ENCODE measurements at regions not wholly inside any gene's neighbourhood (a gene's known extent, or its start where the extent isn't known, plus 50 kb on each side); places are given as distances from the start of the nearest gene placed in this dataset.

DNA sequence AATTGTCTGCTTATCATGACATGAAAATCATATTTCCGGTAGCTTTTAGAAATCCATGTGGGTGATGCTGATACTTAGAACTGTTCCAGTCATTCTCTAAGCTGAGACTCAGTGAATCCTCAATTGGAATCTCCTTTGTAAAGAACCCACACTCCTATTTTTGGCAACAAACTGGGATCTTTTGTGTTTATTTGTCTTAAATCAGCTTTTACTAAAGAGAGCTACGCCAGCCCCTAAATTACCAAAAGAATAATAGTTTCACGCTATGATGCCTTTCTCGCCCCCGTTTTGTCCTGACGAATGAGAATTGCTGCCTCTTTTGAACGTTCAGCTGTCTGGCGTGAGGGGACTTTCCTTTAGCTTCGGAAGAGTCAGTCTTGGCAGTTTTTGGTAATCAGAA is 195.9 kb downstream of the SHOX start:
- Histone ChIP-seq H3K4me2 (ENCODE audit: low read depth, low read length) (no peak overlapping the region), H3K4me3 (ENCODE audit: insufficient read depth, low read depth, low read length) (no peak overlapping the region), H2AK5ac (ENCODE audit: low read depth, low read length) (no peak overlapping the region), H3K27ac (ENCODE audit: insufficient read depth, low read length) (no peak overlapping the region), H2BK20ac (ENCODE audit: low read depth, low read length) (no peak overlapping the region), H4K91ac (ENCODE audit: insufficient read depth, low read depth, low read length) (no peak overlapping the region), H3K9ac (ENCODE audit: low read depth, low read length) (no peak overlapping the region), H3K9me1 (ENCODE audit: insufficient read depth, low read length) (no peaks in the 10 kb centered on the region), H3K36me3 (ENCODE audit: control insufficient read depth, insufficient read depth, low read length) (no peaks in the 10 kb centered on the region), H4K5ac (ENCODE audit: low read depth, low read length) (no peak overlapping the region), H2AFZ (replicated peaks; ENCODE audit: low read length, poor library complexity) (no peak overlapping the region), H3K18ac (ENCODE audit: low read depth, low read length) (no peak overlapping the region), H3K23ac (ENCODE audit: low read depth, low read length) (no peak overlapping the region), H3K79me1 (ENCODE audit: low read depth in 1 of 2, low read length in 2 of 2) (no peaks in the 10 kb centered on the region), H2BK15ac (ENCODE audit: low read depth, low read length) (no peak overlapping the region), H3K4ac (ENCODE audit: low read depth, low read length) (no peak overlapping the region), H2BK5ac (ENCODE audit: low read depth, low read length, poor library complexity, severe bottlenecking) (no peak overlapping the region), H2AK9ac (replicated peaks; ENCODE audit: low read depth, low read length, poor library complexity) (no peak overlapping the region), H3K14ac (replicated peaks; ENCODE audit: low read depth, low read length) (no peak overlapping the region), H2BK120ac (ENCODE audit: low read depth, low read length) (no peak overlapping the region), H3K9me3 (ENCODE audit: control insufficient read depth, insufficient read depth, low read length) (peaks cover 8% of the 10 kb centered on the region), H4K8ac (ENCODE audit: low read depth in 2 of 2, low read length in 2 of 2) (no peak overlapping the region), H3K56ac (ENCODE audit: extremely low read depth, insufficient read depth, low read length) (no peak overlapping the region), H4K20me1 (ENCODE audit: insufficient read depth, low read length) (no peaks in the 10 kb centered on the region), H3K4me1 (ENCODE audit: control insufficient read depth, insufficient read depth, low read length) (no peaks in the 10 kb centered on the region), H3K27me3 (ENCODE audit: control insufficient read depth, insufficient read depth, low read length) (no peaks in the 10 kb centered on the region)
- DNase-seq, result no peak
- CTCF ChIA-PET, result no interaction called here
- dilution Hi-C loops (cut with HindIII; ENCODE audit: low sequenced_read_pairs, unreplicated experiment), result no loop called here
- no TSS peak for BruUV-seq (replicated peaks)
- intact Hi-C loops (cut with micrococcal nuclease), result no loop called here
- ATAC-seq (ENCODE audit: low read depth), result no peak
- in situ Hi-C loops (cut with MboI; ENCODE audit: low sequenced_read_pairs), result no loop called here
- whole genome bisulfite sequencing, 2 experiments (ENCODE audit: extremely low coverage in 2 of 2, insufficient read length in 1 of 2), result no CpG with 5 or more reads among the region's 9 CpGs
- POLR2A ChIA-PET (ENCODE audit: unreplicated experiment), result no interaction called here
- TF ChIP-seq, protein P1, sequence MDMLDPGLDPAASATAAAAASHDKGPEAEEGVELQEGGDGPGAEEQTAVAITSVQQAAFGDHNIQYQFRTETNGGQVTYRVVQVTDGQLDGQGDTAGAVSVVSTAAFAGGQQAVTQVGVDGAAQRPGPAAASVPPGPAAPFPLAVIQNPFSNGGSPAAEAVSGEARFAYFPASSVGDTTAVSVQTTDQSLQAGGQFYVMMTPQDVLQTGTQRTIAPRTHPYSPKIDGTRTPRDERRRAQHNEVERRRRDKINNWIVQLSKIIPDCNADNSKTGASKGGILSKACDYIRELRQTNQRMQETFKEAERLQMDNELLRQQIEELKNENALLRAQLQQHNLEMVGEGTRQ (IDR thresholded peaks at IDR 0.05; ENCODE audit: low read depth, low read length), result no peak
- no peak for TF ChIP-seq CHD1 (IDR thresholded peaks at IDR 0.05; ENCODE audit: low read depth, low read length)
